Vagina (tissue), 2 donors: ENCODE measurements at regions not wholly inside any gene's neighbourhood (a gene's known extent, or its start where the extent isn't known, plus 50 kb on each side); places are given as distances from the start of the nearest gene placed in this dataset.

Experiments used
- POLR2A ChIP-seq, 2 donors: fragments of 450-650 bp; IDR thresholded peaks; one replicate each; pipeline ENCODE4 v1.6.1; 2017; ENCODE audit warnings: antibody characterized with exemption in 2 of 2, mild to moderate bottlenecking in 2 of 2, moderate library complexity in 2 of 2
- POLR2AphosphoS5 ChIP-seq, 2 donors: sonication (generic); formaldehyde crosslinking; IDR thresholded peaks; one replicate each; pipeline ENCODE4 v1.9.0; 2017; ENCODE audit warnings: antibody characterized with exemption in 2 of 2, mild to moderate bottlenecking in 2 of 2, low read depth in 1 of 2; ENCODE audit not compliant: insufficient read depth in 1 of 2
- TF ChIP-seq, protein P1 (sequence below), 3 experiments: fragments of 450-650 bp in 2 of 3; fragments of 200-600 bp in 1 of 3; sonication (generic) in 1 of 3; IDR thresholded peaks; one replicate each; pipeline ENCODE4 v1.5.1; 2017 to 2019; ENCODE audit warnings: antibody characterized with exemption in 3 of 3, mild to moderate bottlenecking in 2 of 3, moderate library complexity in 2 of 3

DNA sequence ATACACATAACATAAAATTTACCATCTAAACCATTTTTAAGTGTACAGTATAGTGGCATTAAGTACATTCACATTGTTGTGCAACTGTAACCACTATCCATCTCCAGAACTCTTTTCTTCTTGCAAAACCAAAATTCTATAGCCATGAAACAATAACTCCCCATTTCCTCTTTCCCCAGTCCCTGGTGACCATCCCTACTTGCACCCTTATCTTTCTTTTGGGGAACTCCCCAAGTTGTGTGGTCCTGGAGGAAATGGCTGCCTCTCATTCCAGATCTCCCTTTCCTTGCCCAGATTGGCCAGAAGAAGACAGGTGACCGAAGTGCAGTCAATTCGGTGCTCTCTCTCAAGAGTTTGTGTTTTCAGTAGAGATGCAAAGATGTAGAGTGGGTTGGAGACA, 389.6 kb upstream of the C1orf87 start:
- TF ChIP-seq, protein P1, sequence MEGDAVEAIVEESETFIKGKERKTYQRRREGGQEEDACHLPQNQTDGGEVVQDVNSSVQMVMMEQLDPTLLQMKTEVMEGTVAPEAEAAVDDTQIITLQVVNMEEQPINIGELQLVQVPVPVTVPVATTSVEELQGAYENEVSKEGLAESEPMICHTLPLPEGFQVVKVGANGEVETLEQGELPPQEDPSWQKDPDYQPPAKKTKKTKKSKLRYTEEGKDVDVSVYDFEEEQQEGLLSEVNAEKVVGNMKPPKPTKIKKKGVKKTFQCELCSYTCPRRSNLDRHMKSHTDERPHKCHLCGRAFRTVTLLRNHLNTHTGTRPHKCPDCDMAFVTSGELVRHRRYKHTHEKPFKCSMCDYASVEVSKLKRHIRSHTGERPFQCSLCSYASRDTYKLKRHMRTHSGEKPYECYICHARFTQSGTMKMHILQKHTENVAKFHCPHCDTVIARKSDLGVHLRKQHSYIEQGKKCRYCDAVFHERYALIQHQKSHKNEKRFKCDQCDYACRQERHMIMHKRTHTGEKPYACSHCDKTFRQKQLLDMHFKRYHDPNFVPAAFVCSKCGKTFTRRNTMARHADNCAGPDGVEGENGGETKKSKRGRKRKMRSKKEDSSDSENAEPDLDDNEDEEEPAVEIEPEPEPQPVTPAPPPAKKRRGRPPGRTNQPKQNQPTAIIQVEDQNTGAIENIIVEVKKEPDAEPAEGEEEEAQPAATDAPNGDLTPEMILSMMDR (IDR thresholded peaks at IDR 0.05) = no peak
- TF ChIP-seq POLR2A (IDR thresholded peaks at IDR 0.05) (no peak), POLR2AphosphoS5 (IDR thresholded peaks at IDR 0.05; ENCODE audit: insufficient read depth in 1 of 2, low read depth in 1 of 2) (no peak)
